ENCODE measurements at regions not wholly inside any gene's neighbourhood (a gene's known extent, or its start where the extent isn't known, plus 50 kb on each side); places are given as distances from the start of the nearest gene placed in this dataset.
"Not testable (repeated sequence)": the region's sequence is repeated elsewhere in the genome, so short reads cannot be mapped to it uniquely, and the experiment has no call there.

DNA sequence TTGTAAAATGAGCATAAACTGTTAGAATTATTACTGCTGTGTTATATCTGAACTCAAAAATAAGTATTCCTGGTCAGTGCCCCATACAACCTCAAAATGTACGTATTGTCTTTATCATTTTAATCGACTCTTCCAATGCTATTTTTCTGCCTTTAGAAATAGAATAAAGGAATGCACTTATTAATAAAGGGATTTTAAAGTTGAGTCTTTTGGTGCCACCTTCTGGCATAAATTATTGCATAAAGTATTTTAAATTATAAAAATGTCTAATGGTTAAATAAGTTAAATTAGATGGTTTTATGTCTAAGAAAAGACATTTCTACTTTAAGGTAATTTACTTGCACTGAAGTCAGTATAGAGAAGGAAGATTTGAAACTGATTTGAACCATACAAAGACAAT lies 424.0 kb upstream of the NDST4 start:
- no peak for DNase-seq

DNA sequence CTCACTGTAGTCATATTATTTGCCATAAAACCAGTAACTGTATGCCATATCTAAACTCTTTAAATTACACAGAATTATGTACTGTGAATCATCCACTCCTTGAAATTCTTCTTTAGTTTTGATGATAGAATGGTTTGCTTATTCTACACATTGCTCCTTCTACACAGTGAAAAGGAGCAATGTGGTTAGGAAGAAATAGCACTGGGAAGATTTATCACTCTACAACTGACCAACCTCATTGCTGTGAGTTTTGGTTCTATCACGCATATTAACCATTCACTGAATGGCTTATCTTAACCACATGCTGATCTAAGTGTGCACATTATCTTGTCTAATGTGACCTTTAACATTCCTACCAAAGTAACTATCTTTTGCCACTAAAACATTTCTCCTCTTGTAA lies 415.7 kb upstream of the NDST4 start:
- DNase-seq = no peak

DNA sequence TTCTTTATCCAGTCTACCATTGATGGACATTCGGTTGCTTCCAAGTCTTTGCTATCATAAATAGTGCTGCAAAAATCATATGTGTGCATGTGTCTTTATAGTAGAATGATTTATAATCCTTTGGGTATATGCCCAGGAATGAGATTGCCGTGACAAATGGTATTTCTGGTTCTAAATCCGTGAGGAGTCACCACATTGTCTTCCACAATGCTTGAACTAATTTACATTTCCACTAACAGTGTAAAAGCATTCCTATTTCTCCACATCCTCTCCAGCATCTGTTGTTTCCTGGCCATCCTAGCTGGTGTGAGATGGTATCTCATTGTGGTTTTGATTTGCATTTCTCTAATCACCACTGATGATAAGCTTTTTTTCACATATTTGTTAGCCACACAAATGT lies 406.1 kb upstream of the NDST4 start:
- DNase-seq = not testable (repeated sequence)

DNA sequence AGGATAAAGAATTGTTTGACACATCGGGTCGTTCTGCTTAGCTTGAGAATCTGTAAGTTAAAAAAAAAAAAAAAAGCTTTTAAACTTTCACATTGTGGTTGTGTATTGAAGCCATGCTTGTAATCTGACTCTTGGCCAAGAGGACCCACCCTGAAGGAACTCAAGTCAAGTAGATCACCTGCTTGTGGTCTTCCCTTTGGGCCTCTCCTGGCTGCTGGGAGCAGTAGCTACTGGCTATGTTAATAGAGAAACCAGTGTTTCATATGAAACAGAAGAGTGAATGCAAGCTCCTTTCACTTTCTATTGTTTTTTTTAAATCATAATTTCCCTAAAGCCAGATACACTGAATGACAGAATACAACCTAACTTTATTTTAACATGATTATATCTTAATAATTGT lies 402.4 kb upstream of the NDST4 start:
- DNase-seq = no peak

DNA sequence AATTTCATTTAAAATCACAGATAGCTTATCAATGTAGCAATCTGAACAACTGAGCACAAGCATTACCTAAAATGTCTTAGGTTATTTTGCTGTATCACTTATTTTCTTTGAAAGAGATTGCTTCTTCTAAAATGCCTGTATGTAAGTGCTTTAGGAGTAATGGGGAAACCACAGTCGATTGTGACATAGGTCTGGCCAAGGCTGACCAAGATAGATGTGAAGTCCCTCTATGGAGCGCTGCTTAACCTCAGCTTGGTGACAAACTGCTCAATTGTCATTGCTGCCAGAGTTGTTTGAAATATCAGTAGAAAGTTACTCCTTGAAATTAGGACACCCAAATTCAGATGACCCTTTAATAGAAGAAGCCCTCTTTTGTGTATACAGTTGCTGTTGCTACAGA lies 401.9 kb upstream of the NDST4 start:
- no peak for DNase-seq

DNA sequence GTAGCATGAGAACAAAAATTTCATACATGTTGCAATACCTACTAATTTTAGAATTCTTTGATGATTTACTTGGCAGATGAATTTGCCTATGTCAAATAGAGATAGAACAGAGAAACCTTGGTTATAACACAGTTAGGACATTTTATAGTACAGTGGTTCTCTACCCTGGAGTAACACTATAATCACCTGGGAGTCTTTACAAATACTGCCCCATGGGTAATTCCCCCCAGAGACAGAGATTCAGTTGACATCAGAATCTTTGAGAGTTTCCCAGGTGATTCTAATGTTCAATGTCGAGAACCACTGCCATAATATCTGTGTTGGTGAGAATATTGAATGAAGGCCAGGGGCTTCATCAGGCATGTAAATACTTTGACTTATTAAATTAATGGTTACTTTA lies 401.3 kb upstream of the NDST4 start:
- no peak for DNase-seq

DNA sequence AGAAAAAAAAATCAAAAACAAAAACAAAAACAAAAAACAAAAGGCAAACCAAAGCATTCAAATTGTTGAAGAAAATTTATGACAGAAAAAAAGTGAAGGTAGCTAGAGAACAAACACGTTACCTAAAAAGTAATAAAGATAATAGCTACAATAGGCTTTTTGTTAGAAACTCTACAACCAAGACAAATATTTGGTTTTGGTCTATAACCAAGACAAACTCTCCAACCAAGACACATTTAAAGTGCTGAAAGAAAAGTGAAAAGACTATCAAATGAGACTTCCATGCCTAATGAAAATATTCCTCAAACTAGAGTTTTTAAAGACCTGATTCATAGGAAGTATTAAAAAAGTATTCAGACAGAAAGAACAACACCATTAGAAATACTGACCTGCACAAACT lies 391.9 kb upstream of the NDST4 start:
- DNase-seq = no peak

DNA sequence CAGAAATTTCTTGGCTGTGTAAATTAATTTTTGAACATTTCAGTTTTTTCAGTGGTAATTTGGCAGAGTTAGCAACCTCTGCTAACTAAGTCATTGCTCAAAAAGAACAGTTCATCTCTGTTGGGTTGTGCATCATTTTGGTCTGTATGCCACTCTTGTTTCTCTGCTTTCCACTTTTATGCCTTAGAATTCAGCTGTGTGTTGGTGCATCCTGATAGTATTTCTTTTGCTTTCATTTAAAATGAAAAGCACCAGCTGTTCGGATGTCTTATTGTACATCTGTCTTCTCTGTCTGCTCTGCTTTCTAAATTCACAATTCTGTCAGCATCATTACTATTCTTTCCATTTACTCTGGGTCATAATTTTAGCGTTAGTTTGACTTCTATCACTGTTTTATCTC lies 388.2 kb upstream of the NDST4 start:
- DNase-seq = no peak

DNA sequence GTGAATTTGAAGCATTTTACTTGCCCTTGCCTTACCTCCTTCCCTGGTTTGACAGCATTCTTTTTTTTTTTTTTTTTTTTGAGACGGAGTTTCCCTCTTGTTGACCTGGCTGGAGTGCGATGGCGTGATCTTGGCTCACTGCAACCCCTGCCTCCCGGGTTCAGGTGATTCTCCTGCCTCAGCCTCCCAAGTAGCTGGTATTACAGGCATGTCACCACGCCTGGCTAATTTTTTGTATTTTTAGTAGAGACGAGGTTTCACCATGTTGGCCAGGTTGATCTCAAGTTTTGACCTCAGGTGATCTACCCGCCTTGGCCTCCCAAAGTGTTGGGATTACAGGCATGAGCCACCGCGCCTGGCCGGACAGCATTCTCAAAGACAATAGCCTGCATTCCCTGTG lies 380.4 kb upstream of the NDST4 start:
- DNase-seq = not testable (repeated sequence)

DNA sequence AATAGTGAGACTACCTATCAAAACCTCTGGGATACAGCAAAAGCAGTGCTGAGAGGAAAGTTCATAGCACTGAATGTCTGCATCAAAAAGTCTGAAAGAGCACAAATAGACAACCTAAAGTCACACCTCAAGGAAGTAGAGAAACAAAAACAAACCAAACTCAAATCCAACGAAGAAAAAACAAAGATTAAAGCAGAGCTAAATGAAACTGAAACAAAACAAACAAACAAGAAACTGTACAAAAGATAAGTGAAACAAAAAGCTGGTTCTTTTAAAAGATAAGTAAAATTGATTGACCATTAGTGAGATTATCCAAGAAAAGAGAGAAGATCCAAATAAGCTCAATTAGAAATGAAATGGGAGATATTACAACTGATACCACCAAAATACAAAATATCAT lies 378.3 kb upstream of the NDST4 start:
- DNase-seq = no peak

DNA sequence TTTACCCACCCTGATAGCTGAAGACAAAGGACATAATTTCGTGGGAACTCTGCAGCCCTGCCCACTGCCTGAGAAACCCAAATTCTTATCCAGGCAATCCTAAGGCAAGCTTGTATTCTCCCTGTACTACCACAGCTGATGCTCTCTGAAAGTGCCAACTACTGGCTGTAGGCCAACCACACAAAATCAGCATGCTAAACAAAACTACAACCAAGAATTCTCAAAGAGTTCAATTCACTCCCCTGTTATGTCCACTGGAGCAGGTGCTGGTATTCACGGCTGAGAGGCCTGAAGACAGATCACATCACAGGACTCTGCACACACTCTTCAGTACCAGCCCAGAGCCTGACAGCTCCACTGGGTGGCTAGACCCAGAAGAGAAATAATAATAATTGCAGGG lies 375.9 kb upstream of the NDST4 start:
- no peak for DNase-seq

DNA sequence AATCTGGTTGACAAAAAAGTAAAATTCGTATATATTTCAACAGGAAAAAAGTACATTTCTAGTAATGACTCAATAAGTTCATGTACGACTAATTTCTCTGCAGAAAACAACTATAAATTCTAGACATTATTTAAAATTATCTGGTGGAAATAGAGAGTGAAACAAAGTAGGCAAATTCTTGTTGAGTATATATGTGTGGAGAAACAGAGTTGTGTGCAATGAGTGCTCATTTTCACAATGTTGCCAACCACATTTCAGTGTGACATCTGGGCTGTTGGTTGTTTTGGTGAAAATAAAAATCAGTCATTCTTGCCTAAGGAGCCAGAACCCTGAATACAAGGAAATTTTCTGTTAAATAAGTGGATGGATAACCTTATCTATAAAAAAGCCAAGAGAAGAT lies 372.0 kb upstream of the NDST4 start:
- DNase-seq = no peak

DNA sequence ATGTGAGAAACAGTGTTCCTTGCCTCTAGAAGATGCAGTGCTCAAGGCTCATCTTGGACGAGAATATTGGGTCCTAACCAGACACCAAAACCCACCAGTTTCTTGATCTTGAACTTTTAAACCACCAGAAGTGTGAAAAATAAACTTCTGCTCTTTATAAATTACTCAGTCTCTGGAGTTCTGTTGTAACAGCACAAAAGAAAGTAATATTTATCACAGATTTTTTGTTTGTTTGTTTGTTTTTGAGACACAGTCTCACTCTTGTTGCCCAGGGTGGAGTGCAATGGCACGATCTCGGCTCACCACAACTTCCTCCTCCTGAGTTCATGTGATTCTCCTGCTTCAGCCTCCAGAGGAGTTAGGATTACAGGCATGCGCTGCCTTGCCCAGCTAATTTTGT lies 371.1 kb upstream of the NDST4 start:
- no peak for DNase-seq

DNA sequence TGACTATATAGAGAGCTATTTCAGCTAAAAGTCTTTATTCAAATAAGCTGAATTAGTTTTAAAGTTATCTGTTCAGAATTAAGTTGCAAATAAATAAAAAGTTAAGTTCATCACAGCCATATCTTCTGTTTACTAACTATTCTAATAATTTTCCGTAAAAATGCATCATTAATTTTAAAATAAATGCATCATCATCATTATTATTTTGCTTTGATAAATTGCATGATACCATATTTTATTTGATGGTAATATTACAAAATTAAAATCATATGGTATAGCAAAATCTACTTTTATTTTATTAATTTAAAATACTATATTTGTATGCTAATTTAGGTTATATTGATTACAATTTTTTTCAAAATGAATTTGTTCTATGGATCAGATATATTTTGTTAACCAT lies 357.3 kb upstream of the NDST4 start:
- DNase-seq = no peak

DNA sequence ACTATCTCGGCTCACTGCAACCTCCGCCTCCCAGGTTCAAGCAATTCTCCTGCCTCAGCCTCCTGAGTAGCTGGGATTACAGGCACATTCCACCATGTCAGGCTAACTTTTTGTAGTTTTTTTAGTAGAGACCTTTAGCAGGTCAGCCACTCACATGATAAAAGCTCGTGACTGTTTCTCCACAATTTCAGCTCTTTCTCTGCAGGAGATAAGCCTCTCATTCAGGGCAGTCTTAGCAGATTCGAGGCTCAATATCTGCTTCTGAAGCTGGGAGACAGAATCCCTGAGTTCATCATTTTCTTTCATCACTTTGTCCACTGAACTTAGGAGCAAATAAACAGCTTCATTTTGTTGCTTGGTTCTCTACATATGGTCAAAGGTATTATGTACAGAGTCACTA lies 345.9 kb upstream of the NDST4 start:
- DNase-seq = not testable (repeated sequence)

DNA sequence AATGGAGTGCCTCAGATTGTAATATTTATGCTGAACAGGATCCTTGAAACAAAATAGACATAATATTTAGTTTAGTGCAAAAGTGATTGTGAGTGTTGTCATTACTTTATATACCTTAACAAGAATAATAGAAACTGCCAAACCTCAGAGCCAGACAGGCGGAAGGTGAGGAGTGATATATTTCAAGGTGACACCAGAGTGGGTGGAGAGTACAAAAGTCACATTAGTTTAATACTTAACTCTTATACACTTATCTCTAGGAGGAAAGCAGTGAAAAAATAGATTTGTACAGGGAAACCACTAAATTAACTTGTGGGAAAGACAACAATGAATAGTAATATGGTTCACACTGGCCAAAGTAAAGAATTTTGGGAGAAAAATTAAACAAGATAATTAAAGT lies 342.8 kb upstream of the NDST4 start:
- no peak for DNase-seq

DNA sequence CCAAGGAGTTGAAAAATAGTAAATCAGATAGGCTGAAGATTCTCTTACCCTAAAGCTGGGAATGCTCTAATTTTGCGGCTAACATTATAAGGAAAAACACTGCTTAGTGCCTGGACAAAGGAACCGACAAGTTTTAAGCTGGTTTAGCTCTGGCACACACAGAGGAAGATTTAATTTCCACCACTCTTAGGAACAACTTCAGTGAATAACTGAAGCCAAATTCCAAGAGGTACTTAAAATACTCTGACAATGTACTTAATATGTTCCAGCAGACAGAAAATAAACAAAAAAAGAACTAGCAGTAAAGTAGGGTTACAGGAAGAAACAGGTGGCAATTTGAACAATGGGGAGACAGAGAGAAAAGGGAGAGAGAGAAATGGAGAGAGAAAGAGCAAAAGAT lies 340.8 kb upstream of the NDST4 start:
- DNase-seq = no peak

DNA sequence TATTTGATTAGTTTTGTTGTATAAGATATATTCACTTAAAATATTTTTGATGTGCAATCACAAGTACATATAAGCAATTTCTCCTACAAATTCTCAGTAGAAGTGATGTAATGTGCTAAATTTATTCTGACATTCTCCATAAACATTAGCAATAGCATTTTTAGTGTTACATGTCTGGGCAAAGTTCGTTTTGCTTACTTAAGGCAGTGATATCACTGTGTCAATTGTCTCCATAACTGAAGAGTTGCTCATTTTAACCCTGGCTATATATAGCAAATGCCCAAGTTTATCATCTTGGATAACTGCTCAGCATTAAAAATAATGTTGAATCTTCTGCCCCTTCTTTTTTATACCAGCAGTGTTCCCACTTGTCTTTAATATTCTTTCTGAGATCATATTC lies 340.0 kb upstream of the NDST4 start:
- DNase-seq = no peak

DNA sequence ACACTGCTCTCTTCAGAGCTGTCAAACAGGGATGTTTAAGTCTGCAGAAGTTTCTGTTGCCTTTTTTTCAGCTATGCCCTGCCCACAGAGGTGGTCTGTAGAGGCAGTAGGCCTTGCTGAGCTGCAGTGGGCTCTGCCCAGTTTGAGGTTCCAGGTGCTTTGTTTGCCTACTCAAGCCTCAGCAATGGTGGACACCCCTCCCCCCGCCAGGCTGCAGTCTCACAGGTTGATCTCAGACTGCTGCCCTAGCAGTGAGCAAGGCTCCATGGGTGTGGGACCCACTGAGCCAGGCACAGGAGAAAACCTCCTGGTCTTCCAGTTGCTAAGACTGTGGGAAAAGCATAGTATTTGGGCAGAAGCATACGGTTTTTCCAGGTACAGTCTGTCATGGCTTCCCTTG lies 338.8 kb upstream of the NDST4 start:
- not testable (repeated sequence) for DNase-seq

DNA sequence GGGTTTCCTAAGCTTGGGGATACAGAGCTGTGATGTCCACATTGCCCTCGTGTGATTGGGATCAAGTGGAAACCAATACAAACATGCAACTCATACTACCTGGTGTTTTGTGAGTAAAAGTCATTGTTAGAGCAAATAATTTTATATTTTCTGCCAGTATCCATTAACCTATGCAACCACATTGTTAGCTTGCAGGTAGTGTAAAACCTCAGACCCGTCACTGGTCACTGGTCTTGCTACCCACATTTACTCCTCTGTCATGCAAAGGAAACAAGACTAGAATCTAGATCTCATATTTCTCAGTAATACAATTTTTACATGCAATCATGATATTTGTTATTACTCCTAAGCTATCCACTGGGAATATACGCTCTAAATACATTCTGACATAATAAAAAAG lies 324.3 kb upstream of the NDST4 start:
- DNase-seq = no peak

DNA sequence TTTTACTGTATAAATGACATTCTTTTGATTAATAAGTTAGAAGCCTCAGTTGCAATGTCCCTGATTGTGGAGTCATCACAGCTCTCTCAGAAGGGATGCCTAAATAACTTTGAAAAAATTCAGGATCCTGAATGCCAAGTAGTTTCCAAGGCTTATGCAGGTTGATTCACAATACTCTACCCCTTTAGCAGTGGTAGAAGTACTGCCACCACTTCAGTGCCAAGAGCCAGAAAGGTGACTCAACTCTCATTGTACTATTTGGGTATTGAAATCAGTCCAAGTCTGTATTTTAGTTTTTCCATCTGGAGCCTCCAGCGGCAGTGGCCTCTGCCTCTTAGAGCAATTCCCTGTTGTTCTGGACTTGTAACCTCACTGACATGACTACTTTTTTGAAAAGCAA lies 320.1 kb upstream of the NDST4 start:
- DNase-seq = no peak

DNA sequence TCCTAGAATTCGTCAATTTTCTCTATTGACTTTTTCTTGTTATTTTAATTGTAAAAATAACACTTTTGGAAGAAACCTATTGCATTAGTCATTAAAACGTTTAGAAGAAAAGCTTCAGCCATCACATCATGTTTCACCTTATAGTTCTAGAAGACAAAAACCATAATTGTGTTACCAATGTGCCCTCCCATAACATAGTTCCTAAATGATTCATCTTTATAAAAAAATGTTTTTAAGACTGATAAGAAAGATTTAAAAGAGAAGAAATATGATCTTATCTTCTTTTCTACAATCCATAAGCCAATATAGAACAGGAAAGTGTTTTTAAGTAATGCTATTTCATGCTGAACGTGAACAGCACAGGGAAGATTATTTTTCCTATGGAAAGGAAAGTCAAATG lies 316.6 kb upstream of the NDST4 start:
- DNase-seq = no peak

DNA sequence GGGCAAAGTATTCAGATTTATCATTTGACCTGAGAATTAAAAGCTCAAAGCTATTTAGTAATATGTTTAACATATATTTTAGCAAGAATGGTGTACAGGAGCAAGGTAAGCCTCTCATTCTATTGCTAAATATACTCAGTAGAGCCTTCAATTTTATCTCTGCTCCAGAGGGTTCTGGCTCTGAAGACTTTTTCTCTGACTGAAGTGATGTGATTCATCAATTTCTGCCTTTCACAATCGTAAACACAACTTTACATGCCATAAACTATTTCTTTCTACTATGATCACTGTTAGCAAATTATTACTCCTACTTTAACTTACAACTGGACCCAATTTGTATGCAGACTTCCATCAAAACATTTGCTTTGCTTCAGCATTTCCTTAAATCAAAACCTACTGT lies 315.0 kb upstream of the NDST4 start:
- DNase-seq = no peak

DNA sequence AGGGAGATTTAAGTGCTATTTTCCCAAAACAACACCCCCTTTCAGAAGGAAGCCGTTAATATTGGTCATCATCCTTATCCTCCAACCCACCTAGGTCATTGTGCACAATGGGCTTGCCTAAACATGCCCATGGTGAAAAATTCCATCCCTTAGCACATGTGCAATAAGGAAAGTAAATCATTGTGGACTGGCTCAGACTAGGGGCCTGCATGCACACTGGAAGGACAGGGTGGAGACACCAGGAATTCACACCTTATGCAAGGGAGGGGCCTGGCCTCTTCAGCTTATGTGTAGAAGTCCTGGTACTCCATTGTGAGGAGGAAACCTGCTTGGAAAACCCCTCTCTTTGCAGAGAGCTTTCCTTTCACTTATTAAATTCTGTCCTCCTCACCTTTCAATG lies 311.4 kb upstream of the NDST4 start:
- no peak for DNase-seq

DNA sequence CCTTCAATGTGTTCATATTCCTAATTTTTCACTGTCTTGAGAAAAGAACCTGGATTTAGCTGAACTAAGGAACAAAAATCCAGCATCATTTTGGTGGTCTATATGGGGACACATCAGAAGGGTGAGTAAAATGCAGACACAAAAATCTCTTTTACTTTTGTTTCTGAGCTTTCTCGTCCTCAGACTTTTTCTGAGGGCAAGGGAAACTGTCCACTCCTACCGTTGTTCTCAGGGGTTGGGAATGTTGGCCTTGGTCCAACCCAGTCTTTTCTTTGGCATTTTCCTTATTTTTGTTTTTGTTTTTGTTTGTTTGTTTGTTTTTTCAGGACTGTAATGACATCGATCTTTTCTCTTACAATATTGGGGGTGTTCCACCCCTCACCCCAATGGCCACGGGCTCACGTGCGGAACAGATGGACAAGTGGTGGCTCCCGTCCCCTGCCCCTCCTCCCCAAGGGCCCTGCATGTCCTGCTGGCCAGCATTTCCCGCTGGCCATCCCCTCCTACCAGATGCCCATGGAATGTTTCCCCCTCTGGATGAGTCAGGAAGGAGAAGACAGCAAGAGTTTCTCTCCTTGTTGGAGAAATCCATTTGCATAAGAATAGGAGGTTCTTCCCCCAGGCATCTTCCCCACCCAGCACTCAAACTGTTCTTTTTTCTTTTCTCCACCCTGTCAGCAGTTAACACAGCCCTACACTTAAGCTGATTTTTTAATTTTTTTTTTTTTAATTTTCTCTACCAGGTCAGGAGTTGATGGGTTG lies 305.4 kb upstream of the NDST4 start:
- DNase-seq = no peak

DNA sequence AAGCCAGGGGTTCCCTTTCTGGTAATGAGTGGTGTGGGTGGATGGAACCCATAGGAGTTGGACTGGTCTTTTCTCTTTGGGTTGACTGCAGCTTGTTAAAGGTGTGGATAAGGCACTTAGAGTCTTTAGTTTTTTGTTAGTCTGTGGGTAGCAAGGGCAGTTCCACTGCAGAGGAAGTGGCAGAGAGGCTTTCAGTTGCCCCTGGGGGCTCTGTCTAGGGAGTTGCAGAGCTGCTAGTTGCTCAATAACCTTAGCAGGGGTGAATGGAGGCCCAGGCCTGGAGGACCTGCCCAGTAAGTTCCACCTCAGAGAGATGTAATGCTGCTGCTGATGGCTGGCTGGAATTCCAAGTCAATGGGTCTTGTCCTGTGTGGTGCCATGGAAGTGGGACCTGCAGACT lies 282.6 kb upstream of the NDST4 start:
- no peak for DNase-seq

All from fibroblast of skin of right biceps (primary cell).